ENCODE measurements at regions not wholly inside any gene's neighbourhood (a gene's known extent, or its start where the extent isn't known, plus 50 kb on each side); places are given as distances from the start of the nearest gene placed in this dataset.
A peak's percentile ranks its signal among the peaks of the same experiment; 100 is the strongest.

DNA sequence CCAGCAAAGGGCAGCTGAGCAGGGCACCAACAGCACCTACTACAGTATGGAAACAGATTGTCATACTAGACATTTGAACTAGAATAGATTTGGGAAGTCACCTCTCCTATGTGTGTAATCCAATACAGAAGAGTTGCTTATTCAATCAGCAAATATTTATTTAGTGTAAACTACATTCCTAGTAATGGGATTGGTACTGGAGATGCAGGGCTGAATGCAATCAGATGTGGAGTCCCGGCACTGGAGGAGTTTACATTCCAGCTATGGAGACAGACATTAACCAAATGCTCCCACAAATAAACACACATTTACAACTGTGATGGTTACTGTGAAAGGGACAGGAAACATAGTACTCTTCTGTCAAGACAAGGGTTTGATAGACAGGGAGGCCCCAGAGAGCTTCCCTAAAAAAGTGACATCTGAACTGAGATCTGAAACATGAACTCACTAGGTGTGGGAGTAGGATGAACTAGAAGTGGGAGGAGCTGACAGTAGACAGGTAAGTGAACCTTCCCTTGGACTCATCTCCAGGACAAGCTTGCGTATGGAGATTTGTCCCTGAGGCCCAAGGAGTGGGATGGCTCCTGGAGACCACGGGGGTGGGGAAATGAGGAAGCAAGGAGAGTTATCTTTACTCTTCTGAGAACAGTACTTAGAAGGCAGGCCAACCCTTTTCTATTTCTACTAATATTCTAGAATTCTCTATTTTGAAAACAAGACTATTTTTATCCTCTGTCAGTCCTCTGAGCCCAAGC, 420.5 kb downstream of the MAFB start:
- no peaks in the 10 kb centered on the region for H3F3A ChIP-seq (ENCODE audit: insufficient read depth, low read length)
- no peaks in the 10 kb centered on the region for H3K9me2 ChIP-seq (ENCODE audit: low read depth, low read length)
- H3K27me3 ChIP-seq (ENCODE audit: insufficient read depth, low read length): no peaks in the 10 kb centered on the region
- H3K4me3 ChIP-seq (ENCODE audit: low read depth, low read length, poor library complexity, severe bottlenecking): no peak overlapping the region
- no peak for TF ChIP-seq EZH2 (IDR thresholded peaks at IDR 0.05; ENCODE audit: borderline replicate concordance, low read length)
- TF ChIP-seq, protein P1, sequence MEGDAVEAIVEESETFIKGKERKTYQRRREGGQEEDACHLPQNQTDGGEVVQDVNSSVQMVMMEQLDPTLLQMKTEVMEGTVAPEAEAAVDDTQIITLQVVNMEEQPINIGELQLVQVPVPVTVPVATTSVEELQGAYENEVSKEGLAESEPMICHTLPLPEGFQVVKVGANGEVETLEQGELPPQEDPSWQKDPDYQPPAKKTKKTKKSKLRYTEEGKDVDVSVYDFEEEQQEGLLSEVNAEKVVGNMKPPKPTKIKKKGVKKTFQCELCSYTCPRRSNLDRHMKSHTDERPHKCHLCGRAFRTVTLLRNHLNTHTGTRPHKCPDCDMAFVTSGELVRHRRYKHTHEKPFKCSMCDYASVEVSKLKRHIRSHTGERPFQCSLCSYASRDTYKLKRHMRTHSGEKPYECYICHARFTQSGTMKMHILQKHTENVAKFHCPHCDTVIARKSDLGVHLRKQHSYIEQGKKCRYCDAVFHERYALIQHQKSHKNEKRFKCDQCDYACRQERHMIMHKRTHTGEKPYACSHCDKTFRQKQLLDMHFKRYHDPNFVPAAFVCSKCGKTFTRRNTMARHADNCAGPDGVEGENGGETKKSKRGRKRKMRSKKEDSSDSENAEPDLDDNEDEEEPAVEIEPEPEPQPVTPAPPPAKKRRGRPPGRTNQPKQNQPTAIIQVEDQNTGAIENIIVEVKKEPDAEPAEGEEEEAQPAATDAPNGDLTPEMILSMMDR (IDR thresholded peaks at IDR 0.05; ENCODE audit: low read length): no peak
- H3K79me2 ChIP-seq (ENCODE audit: insufficient read depth, low read length): no peaks in the 10 kb centered on the region
- H4K20me1 ChIP-seq (ENCODE audit: insufficient read depth, low read length): no peaks in the 10 kb centered on the region
- H3K9me3 ChIP-seq (ENCODE audit: low read length): no peaks in the 10 kb centered on the region
- no peak overlapping the region for H3K4me2 ChIP-seq (ENCODE audit: low read length)
- H3K9ac ChIP-seq (ENCODE audit: low read length): no peak overlapping the region
- H3K27ac ChIP-seq (ENCODE audit: low read depth, low read length, poor library complexity, severe bottlenecking): no peak overlapping the region
- H3K4me1 ChIP-seq (ENCODE audit: insufficient read depth, low read length, severe bottlenecking): no peaks in the 10 kb centered on the region
- no peaks in the 10 kb centered on the region for H3K36me3 ChIP-seq (ENCODE audit: insufficient read depth, low read length)
- H2AFZ ChIP-seq (ENCODE audit: low read length): no peak overlapping the region

GRCh38 chr20:40265825-40266533, 423.1 kb downstream of the MAFB start:
- Histone ChIP-seq H3K27ac (ENCODE audit: low read depth, low read length, poor library complexity, severe bottlenecking) (no peak overlapping the region), H2AFZ (ENCODE audit: low read length) (no peak overlapping the region)

DNA sequence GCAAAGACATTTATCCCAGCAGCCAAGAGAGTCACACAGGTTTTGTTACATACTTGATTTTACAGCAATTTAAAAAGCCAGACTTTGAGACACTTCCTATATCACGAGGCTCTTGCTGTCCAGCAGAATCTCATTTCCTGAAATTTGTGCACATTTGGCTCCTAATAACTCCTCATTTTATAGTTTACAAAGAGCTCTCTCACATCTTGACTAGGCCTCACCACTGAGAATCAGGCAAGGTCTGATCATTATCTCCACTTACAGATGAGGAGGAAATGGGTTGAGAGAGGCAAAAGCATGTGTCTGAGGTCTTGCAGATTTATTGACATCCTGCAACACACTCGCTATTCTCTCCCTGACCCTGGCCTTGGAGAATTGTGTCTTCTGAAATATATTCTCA, 426.8 kb downstream of the MAFB start:
- H3K36me3 ChIP-seq (ENCODE audit: insufficient read depth, low read length): no peaks in the 10 kb centered on the region
- no peak overlapping the region for H3K4me2 ChIP-seq (ENCODE audit: low read length)
- no peaks in the 10 kb centered on the region for H3K4me1 ChIP-seq (ENCODE audit: insufficient read depth, low read length, severe bottlenecking)
- H4K20me1 ChIP-seq (ENCODE audit: insufficient read depth, low read length): no peaks in the 10 kb centered on the region
- no peaks in the 10 kb centered on the region for H3K79me2 ChIP-seq (ENCODE audit: insufficient read depth, low read length)
- H3F3A ChIP-seq (ENCODE audit: insufficient read depth, low read length): no peaks in the 10 kb centered on the region
- H3K9ac ChIP-seq (ENCODE audit: low read length): no peak overlapping the region
- no peaks in the 10 kb centered on the region for H3K27me3 ChIP-seq (ENCODE audit: insufficient read depth, low read length)
- H3K9me3 ChIP-seq (ENCODE audit: low read length): no peaks in the 10 kb centered on the region
- no peaks in the 10 kb centered on the region for H3K9me2 ChIP-seq (ENCODE audit: low read depth, low read length)
- no peak overlapping the region for H3K27ac ChIP-seq (ENCODE audit: low read depth, low read length, poor library complexity, severe bottlenecking)
- no peak overlapping the region for H3K4me3 ChIP-seq (ENCODE audit: low read depth, low read length, poor library complexity, severe bottlenecking)
- H2AFZ ChIP-seq (ENCODE audit: low read length): no peak overlapping the region
- TF ChIP-seq, protein P1 (IDR thresholded peaks at IDR 0.05; ENCODE audit: low read length): no peak
- no peak for TF ChIP-seq EZH2 (IDR thresholded peaks at IDR 0.05; ENCODE audit: borderline replicate concordance, low read length)

More at GRCh38 chr20:40265825-40266533, 423.1 kb downstream of the MAFB start:
- H3K9me3 ChIP-seq (ENCODE audit: low read length): no peaks in the 10 kb centered on the region
- H3K9me2 ChIP-seq (ENCODE audit: low read depth, low read length): no peaks in the 10 kb centered on the region
- H3K27me3 ChIP-seq (ENCODE audit: insufficient read depth, low read length): no peaks in the 10 kb centered on the region
- H3K4me3 ChIP-seq (ENCODE audit: low read depth, low read length, poor library complexity, severe bottlenecking): no peak overlapping the region
- H3K79me2 ChIP-seq (ENCODE audit: insufficient read depth, low read length): no peaks in the 10 kb centered on the region
- H3K4me2 ChIP-seq (ENCODE audit: low read length): no peak overlapping the region
- H3F3A ChIP-seq (ENCODE audit: insufficient read depth, low read length): no peaks in the 10 kb centered on the region
- no peak overlapping the region for H3K9ac ChIP-seq (ENCODE audit: low read length)
- H3K4me1 ChIP-seq (ENCODE audit: insufficient read depth, low read length, severe bottlenecking): no peaks in the 10 kb centered on the region
- H3K36me3 ChIP-seq (ENCODE audit: insufficient read depth, low read length): no peaks in the 10 kb centered on the region
- no peaks in the 10 kb centered on the region for H4K20me1 ChIP-seq (ENCODE audit: insufficient read depth, low read length)
- TF ChIP-seq EZH2 (IDR thresholded peaks at IDR 0.05; ENCODE audit: borderline replicate concordance, low read length): no peak
- TF ChIP-seq, protein P1 (IDR thresholded peaks at IDR 0.05; ENCODE audit: low read length): peak; percentile 59
